Activated CD4-positive, alpha-beta T cell treated with anti-CD3 and anti-CD28 coated beads, Interleukin-2, amount 50 U/mL, for 48 hours (primary cell): ENCODE measurements at regions not wholly inside any gene's neighbourhood (a gene's known extent, or its start where the extent isn't known, plus 50 kb on each side); places are given as distances from the start of the nearest gene placed in this dataset.

ENCODE experiments used
- DNase-seq, 2 experiments: peaks; one replicate each; pipeline ENCODE4 v3.0.0-alpha.2; 2020

DNA sequence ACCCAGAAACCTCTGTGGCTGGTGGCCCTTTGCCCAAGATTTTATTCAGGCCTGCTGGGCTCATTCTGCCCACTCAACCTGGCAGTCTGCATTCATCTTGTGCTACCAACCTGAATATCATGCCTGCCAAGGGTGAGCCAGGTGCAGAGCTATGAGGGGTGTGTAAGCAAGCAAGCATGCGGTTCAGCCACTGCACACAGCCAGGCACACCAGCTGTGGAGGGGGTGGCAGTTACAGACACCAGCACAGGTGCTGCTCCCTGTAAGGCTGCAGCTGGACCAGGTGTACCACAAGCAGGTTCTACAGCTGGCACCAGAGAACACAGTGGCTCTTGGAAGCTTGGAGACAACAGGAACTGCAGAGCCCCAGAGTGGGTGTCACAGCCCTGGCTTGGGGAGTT is 633.2 kb downstream of the FBXO15 start:
- DNase-seq: no peak

DNA sequence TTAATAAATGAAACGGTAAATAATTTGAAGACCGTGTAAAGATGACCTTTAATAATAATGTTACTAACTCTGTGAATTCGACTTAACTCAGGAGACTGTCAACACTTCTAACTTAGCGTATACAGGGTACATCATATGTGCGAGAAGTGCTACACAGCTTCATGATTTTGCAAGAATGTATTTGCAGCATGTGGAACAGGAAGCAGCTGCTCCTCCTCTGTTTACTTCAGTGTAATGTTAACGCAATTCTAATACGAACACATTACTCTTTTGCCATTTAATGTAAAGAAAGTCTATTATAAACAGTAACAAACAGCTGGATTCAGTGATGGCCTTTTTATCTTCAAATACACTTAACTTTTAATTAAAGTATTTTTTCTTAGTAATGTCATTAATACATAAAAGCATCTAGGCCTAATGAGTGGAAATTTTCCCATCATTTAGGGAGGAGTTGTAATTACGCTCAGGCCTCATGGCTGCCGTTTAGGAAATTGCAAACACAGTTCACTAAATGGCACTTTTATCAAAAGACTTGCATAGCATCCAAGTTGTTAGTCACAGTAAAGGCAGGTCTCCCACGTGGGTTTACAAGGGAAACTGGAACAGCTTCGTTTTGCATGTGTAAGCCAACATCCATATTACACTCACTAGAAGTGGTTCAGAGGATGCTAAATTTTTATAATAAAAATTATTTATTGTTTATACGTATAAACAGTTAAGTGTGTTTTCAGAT is 635.7 kb downstream of the FBXO15 start:
- DNase-seq: no peak

DNA sequence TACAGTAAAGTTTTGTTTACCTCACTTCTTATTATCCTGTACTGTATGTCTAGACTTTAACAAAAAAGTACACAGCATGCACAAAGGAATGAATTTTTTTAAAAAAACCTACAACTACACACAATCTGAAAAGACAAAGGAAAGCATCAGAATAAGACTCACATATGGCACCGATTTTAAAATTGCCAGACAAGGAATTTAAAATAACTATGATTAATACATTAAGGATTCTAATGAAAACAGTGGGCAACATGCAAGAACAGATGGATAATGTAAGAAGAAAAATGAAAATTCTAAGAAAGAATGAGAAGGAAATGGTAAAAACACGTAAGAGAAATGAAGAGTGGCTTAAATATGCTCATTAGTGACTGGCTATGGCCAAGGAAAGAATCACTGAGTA is 638.2 kb downstream of the FBXO15 start:
- DNase-seq: no peak

DNA sequence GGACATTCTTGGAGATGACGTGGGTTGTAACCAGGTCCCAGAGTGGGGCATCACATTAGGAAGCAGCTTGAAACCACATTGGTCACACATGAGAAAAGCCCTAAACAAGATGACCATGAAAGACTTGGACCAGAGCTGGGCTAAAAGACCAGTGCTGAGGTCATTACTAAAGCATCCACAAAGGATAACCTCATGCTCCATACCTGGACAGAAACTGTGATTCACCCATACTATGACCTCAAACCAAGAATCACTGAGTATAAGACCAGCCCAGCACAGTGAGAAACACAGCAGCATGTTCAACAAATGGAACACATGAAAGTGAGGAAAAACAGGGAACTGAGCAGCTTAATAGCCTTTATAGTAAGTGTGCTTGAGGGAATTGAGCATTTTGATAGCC is 635.5 kb upstream of the NETO1 start:
- DNase-seq: no peak

DNA sequence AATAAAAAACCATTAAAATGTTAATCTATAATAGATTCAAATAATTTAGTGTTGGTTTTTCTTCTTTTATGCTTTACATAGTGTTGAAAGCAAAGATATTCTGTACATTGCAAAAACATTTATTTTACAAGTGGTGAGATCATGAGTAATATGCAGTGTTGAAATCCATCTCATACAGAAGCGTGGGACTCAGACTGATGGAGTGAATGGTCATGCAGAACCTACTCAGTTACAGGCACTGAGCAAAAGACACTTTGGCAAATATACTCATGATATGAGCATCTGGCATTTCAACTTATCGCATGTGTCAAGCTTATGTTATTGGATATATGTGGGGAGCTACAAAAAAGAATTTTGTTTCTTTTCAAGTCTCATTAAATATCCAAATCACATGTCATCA is 620.2 kb upstream of the NETO1 start:
- DNase-seq: no peak

DNA sequence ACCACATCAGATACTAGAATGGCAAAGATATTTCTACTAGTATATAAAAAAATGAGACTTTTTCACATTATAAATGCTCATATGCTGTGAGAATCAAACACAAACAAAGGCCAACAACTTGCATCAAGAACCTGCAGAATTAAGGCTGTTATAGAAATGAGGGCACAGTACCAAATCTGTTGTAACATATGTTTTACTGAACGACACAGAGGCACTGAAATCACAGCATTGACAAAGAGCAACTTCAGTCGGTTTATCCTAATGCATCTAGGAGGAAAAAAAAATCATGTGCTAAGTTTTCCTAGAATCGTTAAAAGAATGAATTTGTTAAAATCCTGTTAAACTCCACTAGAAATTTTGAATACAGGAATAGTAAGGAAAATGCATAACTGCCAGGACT is 617.4 kb upstream of the NETO1 start:
- DNase-seq: no peak

DNA sequence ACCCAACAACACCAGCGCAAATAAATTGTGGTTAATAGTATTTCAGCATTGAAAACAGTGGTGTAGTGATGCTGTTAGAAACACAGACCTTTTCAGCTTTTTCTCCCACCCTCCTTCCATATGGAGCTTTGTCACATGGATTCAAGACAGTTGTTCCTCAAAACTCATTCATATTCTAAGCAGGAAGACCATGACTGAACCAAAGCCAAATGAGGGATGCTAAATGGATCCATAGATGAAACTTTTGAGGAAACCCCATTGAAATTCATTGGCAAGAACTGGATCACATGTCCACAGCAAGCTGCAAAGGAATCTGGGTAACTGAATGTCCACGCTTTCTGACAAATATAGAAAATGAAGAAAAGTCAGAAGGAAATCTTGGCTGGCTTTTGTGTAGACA is 615.1 kb upstream of the NETO1 start:
- DNase-seq: no peak

DNA sequence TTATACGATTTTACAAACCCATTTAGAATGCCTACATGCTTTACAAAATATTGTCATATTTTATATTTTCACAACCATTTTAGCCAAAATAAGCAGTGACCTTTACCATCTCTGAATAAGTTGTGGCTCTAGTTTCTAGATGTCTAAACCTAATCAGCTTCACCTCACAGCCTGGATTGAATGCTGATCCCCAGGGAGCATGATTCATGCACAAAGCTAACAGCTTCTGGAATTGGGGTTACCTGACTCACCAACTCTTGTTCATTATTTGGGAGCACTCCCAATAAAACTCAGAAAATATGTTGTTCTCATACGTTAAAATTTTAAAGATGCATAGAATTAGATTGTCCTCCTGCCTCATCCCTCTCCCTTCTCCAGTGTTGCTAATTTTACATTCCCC is 611.7 kb upstream of the NETO1 start:
- no peak for DNase-seq

DNA sequence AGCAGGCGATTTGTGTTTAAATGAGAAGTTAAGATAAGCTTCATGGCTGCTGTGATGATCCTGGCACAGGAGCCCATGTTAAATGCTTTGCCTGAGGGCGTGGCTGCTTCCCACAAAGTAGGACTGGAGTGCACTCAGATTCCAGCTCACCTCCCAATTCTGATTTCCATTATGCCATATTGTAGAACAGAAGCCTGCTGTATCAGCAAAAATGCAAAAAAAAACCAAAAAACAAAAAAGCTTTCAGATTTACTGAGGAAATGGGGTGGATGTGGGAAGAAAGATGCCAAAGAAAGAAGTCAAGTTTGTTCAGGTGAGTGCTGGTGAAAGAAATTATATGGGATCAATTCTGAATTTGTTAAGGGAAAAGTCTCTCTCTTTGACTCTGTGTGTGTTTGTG is 610.4 kb upstream of the NETO1 start:
- DNase-seq: no peak

DNA sequence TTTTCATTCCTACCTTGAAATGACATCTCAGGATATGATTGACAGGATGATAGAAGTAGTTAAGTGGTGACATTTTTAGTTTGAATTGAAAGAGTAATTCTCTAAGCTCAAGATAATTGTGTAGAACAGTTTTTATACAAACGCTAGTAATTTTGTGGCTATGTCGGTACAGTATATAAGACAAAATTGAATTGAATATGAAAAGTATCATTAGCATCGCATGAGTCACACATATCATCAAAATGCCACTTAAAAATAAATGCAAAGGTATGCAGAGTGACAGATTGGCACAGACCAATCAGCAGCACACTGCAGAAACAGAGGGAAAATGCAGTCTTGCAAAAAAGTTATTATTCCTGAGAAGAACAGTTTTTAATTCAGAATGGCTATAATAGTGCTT is 608.2 kb upstream of the NETO1 start:
- no peak for DNase-seq

DNA sequence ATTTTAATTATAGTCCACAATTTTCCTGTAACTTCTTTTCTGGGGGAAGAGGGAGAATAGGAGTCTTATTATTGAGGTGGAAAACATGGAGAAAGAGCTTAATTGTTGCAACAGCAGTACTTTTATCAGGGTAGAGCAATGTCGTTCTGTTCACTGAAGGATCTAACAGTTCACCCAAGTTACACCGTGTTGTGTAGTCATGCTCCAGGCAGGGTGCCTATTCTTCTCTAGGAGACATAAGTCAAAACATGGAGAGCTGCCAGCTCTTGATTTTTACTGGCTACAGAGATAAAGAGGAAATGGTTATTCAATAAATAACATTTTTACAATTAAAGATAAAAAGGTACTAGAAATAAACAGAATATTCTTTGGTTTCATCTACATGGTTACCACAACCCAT is 594.3 kb upstream of the NETO1 start:
- no peak for DNase-seq

DNA sequence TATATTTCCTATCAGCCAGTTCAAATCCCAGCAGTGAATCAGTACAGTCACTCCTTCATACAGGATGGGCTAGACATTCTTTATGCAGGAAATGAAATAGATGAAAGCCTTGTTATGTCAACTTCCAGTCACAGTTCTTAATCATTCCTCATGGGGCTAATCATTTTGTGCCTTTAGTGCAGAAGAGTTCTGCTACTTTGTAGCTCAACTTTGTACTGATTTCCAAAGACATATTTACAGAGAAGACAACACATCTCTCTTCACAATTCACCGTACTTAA is 593.9 kb upstream of the NETO1 start:
- no peak for DNase-seq

DNA sequence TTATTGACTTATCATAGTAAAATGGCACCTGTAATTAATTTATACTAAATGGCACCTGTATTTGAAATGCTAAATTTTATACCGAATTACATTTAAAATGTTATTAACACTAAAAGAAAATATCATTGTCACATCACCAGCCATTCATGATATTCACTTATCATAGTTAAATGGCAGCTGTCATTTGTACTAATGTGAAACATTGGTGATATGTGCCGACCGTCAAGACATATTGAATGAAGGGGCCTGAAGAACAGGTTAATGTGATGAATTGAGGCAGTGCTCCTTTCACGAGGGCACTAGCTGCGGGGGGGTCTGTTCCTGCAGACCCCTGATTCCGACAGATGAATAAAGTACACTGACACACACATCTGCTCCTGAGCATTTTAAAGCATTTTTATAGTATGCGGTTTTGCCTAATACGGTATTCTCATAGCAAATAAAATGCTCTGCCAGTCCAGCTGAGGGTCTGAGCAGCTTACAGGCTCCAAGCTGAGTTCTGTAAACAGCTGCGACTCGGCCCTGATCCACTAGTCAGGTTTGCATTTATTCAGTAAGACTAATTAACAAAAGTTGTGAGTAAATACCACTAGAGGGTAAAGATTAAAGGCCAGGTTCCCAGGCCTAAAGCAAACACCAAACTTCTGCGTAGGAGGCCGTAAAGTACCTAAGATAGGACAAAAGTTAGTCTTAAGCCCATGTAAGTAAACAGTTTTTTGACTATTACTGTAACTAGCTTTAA is 593.4 kb upstream of the NETO1 start:
- no peak for DNase-seq

DNA sequence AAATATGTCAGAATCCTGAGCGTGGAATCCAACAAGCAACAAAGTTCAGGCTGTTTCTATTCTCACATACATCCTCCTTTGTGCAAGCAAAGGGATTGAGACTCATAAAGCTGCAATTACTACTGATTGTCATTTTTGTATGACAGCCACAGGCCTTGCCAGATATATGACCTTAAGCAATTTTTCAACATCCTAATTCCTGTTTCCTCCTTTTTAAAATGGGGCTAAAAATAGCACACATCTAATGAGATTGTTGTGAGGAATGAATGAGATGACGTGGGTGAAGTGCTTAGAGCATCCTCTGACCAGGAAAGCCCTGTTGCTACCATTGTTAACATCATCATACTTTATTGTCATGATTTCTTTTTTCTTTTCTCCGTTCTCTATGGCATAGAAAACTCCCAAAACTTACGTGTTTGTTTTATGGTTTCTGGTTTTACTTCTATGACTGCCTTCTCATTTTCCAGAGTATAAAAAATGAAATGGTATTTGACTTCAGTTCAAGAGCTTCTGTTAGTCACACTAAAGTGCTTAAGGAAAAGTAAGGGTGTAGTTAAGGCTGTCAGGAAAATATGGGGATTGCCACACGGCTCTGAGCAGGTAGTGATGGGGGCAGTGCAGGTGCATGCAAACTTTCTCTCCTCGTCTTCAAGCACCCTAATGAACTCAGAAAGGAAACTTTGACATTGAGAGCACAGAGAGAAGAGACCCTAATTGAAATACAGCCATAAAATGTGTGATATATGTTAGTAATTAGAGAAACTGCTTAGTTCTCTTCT is 590.6 kb upstream of the NETO1 start:
- DNase-seq: no peak

DNA sequence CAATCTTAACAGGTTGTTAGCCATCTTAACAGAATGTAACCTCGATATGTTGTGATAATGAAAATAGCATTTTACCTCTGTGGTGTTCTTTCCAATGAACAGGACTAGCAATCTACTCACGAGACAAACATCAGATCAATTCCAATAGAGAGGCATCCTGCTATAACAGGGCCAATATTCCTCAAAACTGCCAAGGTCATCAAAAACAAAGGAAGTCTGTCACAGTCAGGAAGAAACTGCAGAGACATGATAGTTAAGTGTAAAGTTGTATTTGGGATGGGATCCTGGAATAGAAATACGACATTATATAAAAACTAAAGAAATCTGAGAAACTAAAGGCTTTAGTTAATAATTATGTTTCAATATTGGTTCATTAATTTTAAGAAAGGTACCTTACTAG is 588.9 kb upstream of the NETO1 start:
- no peak for DNase-seq

DNA sequence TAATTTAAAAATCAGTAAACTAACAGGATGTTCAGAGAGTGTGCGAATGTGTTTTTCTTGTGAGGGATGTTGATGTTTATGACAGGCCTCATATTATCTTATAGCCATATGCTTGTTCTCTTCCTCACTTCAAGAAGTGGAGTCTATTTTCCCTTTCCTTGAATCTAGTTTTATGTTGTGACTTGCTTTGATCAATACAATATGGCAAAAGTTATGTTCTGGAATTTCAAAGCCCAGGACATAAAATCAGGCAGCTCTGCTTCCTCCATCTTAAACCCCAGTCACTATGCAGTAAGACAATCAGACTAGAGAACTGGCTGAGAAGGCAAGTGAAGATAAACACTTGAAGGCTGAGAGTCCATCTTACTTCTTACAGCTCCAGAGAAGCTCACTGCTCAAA is 585.1 kb upstream of the NETO1 start:
- no peak for DNase-seq

DNA sequence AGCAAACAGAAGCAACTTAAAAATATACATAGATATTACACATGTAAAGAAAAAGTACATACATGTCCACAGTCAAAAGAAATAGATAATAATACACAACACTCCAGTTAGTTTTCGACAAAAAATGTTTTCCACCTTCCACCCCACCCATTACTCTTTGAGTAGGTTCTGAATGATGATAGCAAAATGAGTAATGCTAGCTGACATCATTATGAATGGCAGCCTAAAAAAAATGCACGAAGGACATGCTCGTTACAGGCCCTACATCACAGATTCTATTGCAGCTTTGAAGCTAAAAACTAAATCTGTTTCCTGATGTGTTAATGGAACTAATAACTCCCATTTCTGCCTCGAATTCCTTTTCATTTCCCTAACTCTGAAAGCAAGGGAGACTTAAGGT is 578.7 kb upstream of the NETO1 start:
- DNase-seq: no peak

DNA sequence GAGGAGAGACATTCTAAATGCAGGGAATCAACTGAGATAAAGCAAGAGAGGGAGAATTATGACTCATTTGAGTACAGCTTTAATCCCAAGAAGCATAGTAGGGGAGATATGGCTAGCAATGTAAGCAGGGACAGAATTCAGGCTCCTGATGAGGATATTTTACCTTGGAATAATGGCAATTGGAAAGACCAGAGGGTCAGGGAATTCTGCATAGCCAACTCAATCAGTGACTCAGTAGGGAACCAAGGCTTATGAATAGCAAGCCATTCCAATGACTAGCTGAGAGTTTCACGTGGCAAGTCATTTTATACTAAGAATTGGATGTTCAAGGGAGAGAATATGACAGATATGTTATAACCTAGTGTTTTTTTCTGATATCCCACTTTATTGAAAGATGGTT is 563.8 kb upstream of the NETO1 start:
- no peak for DNase-seq

DNA sequence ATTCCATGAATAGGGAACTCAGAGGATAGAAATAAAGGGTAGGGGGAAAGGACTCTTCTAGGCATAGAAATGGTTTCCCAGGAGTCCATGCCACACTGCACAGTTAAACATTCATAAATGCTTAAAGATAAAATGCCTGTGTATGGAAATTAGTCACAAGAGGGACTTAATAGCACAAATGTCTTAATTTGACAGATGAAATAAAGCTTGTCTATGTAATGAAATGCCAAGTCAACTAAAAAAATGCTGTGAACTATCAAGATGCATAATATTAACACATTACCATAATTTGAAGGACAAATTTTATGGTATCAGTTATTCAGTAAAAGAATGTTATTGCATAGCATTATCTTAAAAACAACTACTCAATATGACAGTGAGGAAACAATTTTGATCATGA is 553.2 kb upstream of the NETO1 start:
- no peak for DNase-seq

DNA sequence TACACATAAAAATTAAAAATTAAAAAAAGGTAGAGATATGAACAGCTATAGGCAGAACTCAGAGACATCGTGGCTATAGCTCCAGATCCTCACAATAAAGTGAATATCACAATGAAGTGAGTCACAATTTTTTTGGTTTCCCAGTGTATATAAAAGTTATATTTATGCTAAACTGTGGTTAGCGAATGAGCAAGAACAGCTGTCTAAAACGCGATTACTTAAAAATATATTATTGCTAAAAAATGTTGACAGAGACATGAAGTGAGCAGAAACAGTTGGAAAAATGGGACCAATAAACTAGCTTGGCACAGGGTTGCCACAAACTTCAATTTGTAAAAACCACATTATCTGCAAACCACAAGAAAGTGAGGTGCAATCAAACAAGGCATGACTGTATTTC is 551.7 kb upstream of the NETO1 start:
- DNase-seq: no peak

DNA sequence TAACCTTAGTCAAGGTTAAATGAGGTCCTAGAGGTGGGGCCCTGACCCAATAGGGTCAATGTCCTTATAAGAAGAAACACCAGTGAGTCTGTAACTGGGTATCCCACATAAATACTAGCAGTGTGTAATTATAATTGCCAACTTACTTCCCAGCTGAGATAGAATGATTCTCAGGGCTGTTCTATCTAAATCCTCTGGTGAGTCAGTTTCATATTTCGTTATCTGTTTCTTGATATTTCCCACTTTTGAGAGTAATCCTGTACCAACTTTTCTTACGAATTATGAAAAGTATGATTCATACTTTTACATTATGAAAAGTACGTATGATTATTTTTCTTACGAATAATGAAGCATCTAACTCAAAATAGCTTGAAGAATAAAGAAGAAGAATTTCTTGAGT is 546.8 kb upstream of the NETO1 start:
- no peak for DNase-seq

DNA sequence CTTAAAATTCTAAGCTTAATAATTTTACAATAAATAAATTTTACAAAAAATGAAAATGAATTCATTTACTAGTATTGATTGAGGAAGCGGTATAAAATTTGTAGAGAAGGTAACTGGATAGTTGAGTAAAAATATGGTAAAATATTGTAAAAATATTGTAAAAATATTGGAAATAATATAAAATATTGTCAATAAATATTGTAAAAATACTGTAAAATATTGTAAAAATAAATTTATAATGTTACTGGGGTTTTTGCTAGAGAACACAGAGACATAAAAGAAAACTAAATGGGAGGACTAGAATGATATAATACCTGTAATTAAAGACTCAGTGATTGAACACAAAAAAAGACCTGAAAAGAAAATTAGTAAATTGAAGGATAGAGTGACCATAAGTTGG is 546.3 kb upstream of the NETO1 start:
- no peak for DNase-seq

DNA sequence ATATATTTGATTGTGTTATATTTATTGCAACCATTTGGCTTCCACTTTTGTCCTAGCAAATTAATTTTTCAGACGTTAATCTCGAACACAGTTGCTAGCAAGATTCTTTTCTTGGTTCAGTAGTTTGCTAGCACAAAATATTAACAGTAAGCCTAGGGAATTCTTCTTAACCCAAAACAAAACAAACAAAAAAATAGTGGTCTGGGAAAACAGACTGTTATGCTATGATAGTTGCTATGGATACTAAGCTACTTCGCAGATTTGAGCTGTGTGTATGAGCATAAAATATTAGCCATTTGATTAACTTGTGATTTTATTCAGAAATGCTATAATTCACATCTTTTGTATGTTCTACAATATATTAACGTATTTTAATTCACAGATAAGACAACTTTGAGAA is 541.5 kb upstream of the NETO1 start:
- DNase-seq: no peak

DNA sequence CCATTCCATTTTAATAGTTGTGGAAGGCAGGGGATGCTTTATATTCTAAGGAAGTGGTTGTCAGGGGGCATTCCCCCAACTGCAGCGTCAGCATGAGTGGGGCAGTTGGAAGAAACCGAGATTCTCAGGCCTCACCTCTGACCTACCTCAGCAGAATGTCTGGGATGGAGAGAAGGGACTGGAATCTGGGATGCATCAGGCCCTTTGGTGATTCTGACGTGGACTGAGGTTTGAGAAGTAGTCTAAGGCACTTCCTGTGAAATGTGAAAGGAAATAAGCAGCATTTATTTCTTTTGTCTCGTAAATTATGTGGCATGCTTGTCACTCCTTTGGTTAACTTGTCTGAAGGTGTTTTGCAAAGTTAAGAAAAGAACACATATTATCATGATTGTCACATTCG is 540.7 kb upstream of the NETO1 start:
- no peak for DNase-seq

DNA sequence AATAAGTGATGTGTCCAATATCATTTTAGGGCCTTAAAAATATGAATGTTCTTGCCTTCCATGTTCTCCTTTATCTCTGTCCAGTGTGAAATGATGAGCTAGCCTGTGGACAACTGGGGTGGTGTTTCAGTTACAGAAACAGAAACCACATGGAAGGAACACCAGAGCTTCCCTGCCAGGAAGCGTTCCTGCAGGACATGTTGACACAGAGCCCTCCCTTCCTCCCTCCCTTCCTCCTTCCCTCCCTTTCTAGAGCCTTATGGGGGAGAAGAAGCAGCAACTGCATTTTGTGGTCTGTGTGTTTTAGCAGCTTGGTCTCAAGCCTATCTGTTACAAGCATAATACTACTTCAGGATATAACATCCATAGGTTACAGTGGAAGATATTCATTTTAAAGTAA is 539.7 kb upstream of the NETO1 start:
- DNase-seq: no peak
